Activated gamma-delta T cell treated with anti-CD3 and anti-CD28 coated beads, Interleukin-2, amount 50 U/mL, for 16 hours (primary cell): ENCODE measurements at regions not wholly inside any gene's neighbourhood (a gene's known extent, or its start where the extent isn't known, plus 50 kb on each side); places are given as distances from the start of the nearest gene placed in this dataset.
"Not testable (repeated sequence)": the region's sequence is repeated elsewhere in the genome, so short reads cannot be mapped to it uniquely, and the experiment has no call there.

Experiments
- DNase-seq: peaks from one replicate; pipeline ENCODE4 v3.0.0-alpha.2; 2020; ENCODE audit warnings: low read depth

- not testable (repeated sequence) for DNase-seq
These were observed 209.0 kb upstream of the ELL2 start for GRCh38 chr5:96170481-96171125.

- DNase-seq: not testable (repeated sequence)
These were observed 207.2 kb upstream of the ELL2 start for GRCh38 chr5:96168833-96169232.

GRCh38 chr5:96159043-96159442 is 197.4 kb upstream of the ELL2 start:
- DNase-seq: no peak

GRCh38 chr5:96157841-96158291 is 196.2 kb upstream of the ELL2 start:
- no peak for DNase-seq

- DNase-seq: no peak
These were observed 195.6 kb upstream of the ELL2 start for GRCh38 chr5:96157077-96157780.

GRCh38 chr5:96155147-96155546 is 193.5 kb upstream of the ELL2 start:
- DNase-seq: no peak

- DNase-seq: no peak
These were observed 190.2 kb upstream of the ELL2 start for GRCh38 chr5:96151891-96152290.

GRCh38 chr5:96150007-96150406 is 188.4 kb upstream of the ELL2 start:
- DNase-seq: no peak

GRCh38 chr5:96149546-96149945 is 187.9 kb upstream of the ELL2 start:
- no peak for DNase-seq

- no peak for DNase-seq
These were observed 187.4 kb upstream of the ELL2 start for GRCh38 chr5:96149021-96149420.

- DNase-seq: no peak
These were observed 186.7 kb upstream of the ELL2 start for GRCh38 chr5:96148376-96148775.

- DNase-seq: no peak
These were observed 186.2 kb upstream of the ELL2 start for GRCh38 chr5:96147866-96148265.

- DNase-seq: no peak
These were observed 185.0 kb upstream of the ELL2 start for GRCh38 chr5:96146675-96147074.

- no peak for DNase-seq
These were observed 182.6 kb upstream of the ELL2 start for GRCh38 chr5:96144289-96144688.

GRCh38 chr5:96143450-96143849 is 181.8 kb upstream of the ELL2 start:
- no peak for DNase-seq

- no peak for DNase-seq
These were observed 181.3 kb upstream of the ELL2 start for GRCh38 chr5:96142786-96143434.

- no peak for DNase-seq
These were observed 180.6 kb upstream of the ELL2 start for GRCh38 chr5:96142184-96142781.

GRCh38 chr5:96141749-96142148 is 180.1 kb upstream of the ELL2 start:
- no peak for DNase-seq

GRCh38 chr5:96140496-96140895 is 178.8 kb upstream of the ELL2 start:
- no peak for DNase-seq

- no peak for DNase-seq
These were observed 178.4 kb upstream of the ELL2 start for GRCh38 chr5:96140084-96140483.

- DNase-seq: no peak
These were observed 173.2 kb upstream of the ELL2 start for GRCh38 chr5:96134886-96135285.

GRCh38 chr5:96133341-96134079 is 171.9 kb upstream of the ELL2 start:
- no peak for DNase-seq
